HG02884 (cell line): ENCODE measurements at regions not wholly inside any gene's neighbourhood (a gene's known extent, or its start where the extent isn't known, plus 50 kb on each side); places are given as distances from the start of the nearest gene placed in this dataset.

Experiments used
- ATAC-seq: cut with Tn5 transposase; IDR thresholded peaks from one replicate; pipeline ENCODE4 v1.9.1; 2021; ENCODE audit warnings: mild to moderate bottlenecking, moderate library complexity; ENCODE audit not compliant: unreplicated experiment

GRCh38 chr3:30457081-30457480 lies 149.3 kb upstream of the TGFBR2 start:
- ATAC-seq, result no peak

- no peak for ATAC-seq
Observed at GRCh38 chr3:30457726-30458125, 148.7 kb upstream of the TGFBR2 start.

GRCh38 chr3:30458376-30459171 lies 147.8 kb upstream of the TGFBR2 start:
- ATAC-seq, result no peak

GRCh38 chr3:30461311-30461710 lies 145.1 kb upstream of the TGFBR2 start:
- ATAC-seq, result no peak

- no peak for ATAC-seq
Observed at GRCh38 chr3:30462721-30463470, 143.5 kb upstream of the TGFBR2 start.

- no peak for ATAC-seq
Observed at GRCh38 chr3:30464381-30464780, 142.0 kb upstream of the TGFBR2 start.

- no peak for ATAC-seq
Observed at GRCh38 chr3:30465454-30465853, 140.9 kb upstream of the TGFBR2 start.

- ATAC-seq, result no peak
Observed at GRCh38 chr3:30467596-30468238, 138.7 kb upstream of the TGFBR2 start.

GRCh38 chr3:30469133-30469532 lies 137.3 kb upstream of the TGFBR2 start:
- no peak for ATAC-seq

- ATAC-seq, result no peak
Observed at GRCh38 chr3:30470496-30470895, 135.9 kb upstream of the TGFBR2 start.

GRCh38 chr3:30471066-30471465 lies 135.3 kb upstream of the TGFBR2 start:
- no peak for ATAC-seq

GRCh38 chr3:30471796-30472489 lies 134.5 kb upstream of the TGFBR2 start:
- no peak for ATAC-seq

- ATAC-seq, result no peak
Observed at GRCh38 chr3:30473374-30474051, 132.9 kb upstream of the TGFBR2 start.

- ATAC-seq, result no peak
Observed at GRCh38 chr3:30474371-30474770, 132.0 kb upstream of the TGFBR2 start.

GRCh38 chr3:30475038-30475808 lies 131.2 kb upstream of the TGFBR2 start:
- ATAC-seq, result peak; percentile 94

GRCh38 chr3:30475809-30476178 lies 130.6 kb upstream of the TGFBR2 start:
- no peak for ATAC-seq

- peak; percentile 34 for ATAC-seq
Observed at GRCh38 chr3:30476368-30477084, 129.9 kb upstream of the TGFBR2 start.

GRCh38 chr3:30477149-30477921 lies 129.1 kb upstream of the TGFBR2 start:
- no peak for ATAC-seq
